ENCODE measurements at regions not wholly inside any gene's neighbourhood (a gene's known extent, or its start where the extent isn't known, plus 50 kb on each side); places are given as distances from the start of the nearest gene placed in this dataset.

GRCh38 chr4:96969455-96969854, 1129.6 kb downstream of the PDHA2 start:
- no peak overlapping the region for H3K9ac ChIP-seq (ENCODE audit: low read depth, low read length)
- H3K9me3 ChIP-seq (ENCODE audit: control insufficient read depth, insufficient read depth, low read length): no peaks in the 10 kb centered on the region; the same call in 1 of the 2 replicates
- no peaks in the 10 kb centered on the region for H3K36me3 ChIP-seq (ENCODE audit: insufficient read depth, low read length)
- H3K4me1 ChIP-seq (ENCODE audit: insufficient read depth, low read length): no peaks in the 10 kb centered on the region

- H3K9me3 ChIP-seq (ENCODE audit: control insufficient read depth, insufficient read depth, low read length): no peaks in the 10 kb centered on the region
- no peaks in the 10 kb centered on the region for H3K4me1 ChIP-seq (ENCODE audit: insufficient read depth, low read length)
- H3K36me3 ChIP-seq (ENCODE audit: insufficient read depth, low read length): no peaks in the 10 kb centered on the region
- no peak overlapping the region for H3K9ac ChIP-seq (ENCODE audit: low read depth, low read length)
Measured at GRCh38 chr4:96972920-96973319, 1133.0 kb downstream of the PDHA2 start.

GRCh38 chr4:96974295-96974694, 1134.4 kb downstream of the PDHA2 start:
- no peaks in the 10 kb centered on the region for H3K4me1 ChIP-seq (ENCODE audit: insufficient read depth, low read length)
- no peaks in the 10 kb centered on the region for H3K9me3 ChIP-seq (ENCODE audit: control insufficient read depth, insufficient read depth, low read length)
- H3K9ac ChIP-seq (ENCODE audit: low read depth, low read length): no peak overlapping the region
- no peaks in the 10 kb centered on the region for H3K36me3 ChIP-seq (ENCODE audit: insufficient read depth, low read length)

- Histone ChIP-seq H3K9me3 (ENCODE audit: control insufficient read depth, insufficient read depth, low read length) (no peaks in the 10 kb centered on the region), H3K36me3 (ENCODE audit: insufficient read depth, low read length) (no peaks in the 10 kb centered on the region), H3K4me1 (ENCODE audit: insufficient read depth, low read length) (no peaks in the 10 kb centered on the region), H3K9ac (ENCODE audit: low read depth, low read length) (no peak overlapping the region)
Measured at GRCh38 chr4:96983830-96984229, 1143.9 kb downstream of the PDHA2 start.

- Histone ChIP-seq H3K36me3 (ENCODE audit: insufficient read depth, low read length) (no peaks in the 10 kb centered on the region), H3K9me3 (ENCODE audit: control insufficient read depth, insufficient read depth, low read length) (peaks cover 3% of the 10 kb centered on the region; the same call in 1 of the 2 replicates), H3K4me1 (ENCODE audit: insufficient read depth, low read length) (no peaks in the 10 kb centered on the region), H3K9ac (ENCODE audit: low read depth, low read length) (no peak overlapping the region)
Measured at GRCh38 chr4:96986816-96987215, 1146.9 kb downstream of the PDHA2 start.

GRCh38 chr4:96991083-96991482, 1151.2 kb downstream of the PDHA2 start:
- no peaks in the 10 kb centered on the region for H3K36me3 ChIP-seq (ENCODE audit: insufficient read depth, low read length)
- H3K4me1 ChIP-seq (ENCODE audit: insufficient read depth, low read length): peaks cover 20% of the 10 kb centered on the region
- peaks cover 3% of the 10 kb centered on the region; the same call in 1 of the 2 replicates for H3K9me3 ChIP-seq (ENCODE audit: control insufficient read depth, insufficient read depth, low read length)
- H3K9ac ChIP-seq (ENCODE audit: low read depth, low read length): no peak overlapping the region

- Histone ChIP-seq H3K36me3 (ENCODE audit: insufficient read depth, low read length) (no peaks in the 10 kb centered on the region), H3K9me3 (ENCODE audit: control insufficient read depth, insufficient read depth, low read length) (peaks cover 3% of the 10 kb centered on the region; the same call in 1 of the 2 replicates), H3K4me1 (ENCODE audit: insufficient read depth, low read length) (peaks cover 20% of the 10 kb centered on the region), H3K9ac (ENCODE audit: low read depth, low read length) (no peak overlapping the region)
Measured at GRCh38 chr4:96992443-96992842, 1150.8 kb downstream of the STPG2 start.

DNA sequence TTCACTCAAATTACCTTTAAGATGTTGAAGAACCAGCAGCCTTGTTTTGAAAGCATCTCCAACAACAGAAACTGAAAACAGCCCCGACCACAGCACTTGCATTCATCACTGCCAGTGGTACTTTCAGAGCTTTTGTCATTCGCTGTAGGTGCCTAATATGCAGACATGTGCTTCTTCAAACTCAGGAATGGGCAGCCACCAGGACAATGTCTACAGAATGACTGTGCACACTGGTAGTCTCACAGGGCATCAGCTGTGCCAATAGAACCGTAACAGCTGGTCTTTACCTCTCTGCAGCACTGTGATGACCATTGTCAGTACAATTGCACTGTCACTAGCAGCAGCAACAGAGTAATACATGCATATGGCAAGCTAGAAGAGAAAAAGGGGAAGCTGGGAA, 1149.7 kb downstream of the STPG2 start:
- peaks cover 3% of the 10 kb centered on the region; the same call in 1 of the 2 replicates for H3K9me3 ChIP-seq (ENCODE audit: control insufficient read depth, insufficient read depth, low read length)
- H3K9ac ChIP-seq (ENCODE audit: low read depth, low read length): no peak overlapping the region
- H3K4me1 ChIP-seq (ENCODE audit: insufficient read depth, low read length): peaks cover 20% of the 10 kb centered on the region
- H3K36me3 ChIP-seq (ENCODE audit: insufficient read depth, low read length): no peaks in the 10 kb centered on the region

GRCh38 chr4:97003715-97004114, 1139.6 kb downstream of the STPG2 start:
- Histone ChIP-seq H3K4me1 (ENCODE audit: insufficient read depth, low read length) (no peaks in the 10 kb centered on the region), H3K36me3 (ENCODE audit: insufficient read depth, low read length) (no peaks in the 10 kb centered on the region), H3K9me3 (ENCODE audit: control insufficient read depth, insufficient read depth, low read length) (no peaks in the 10 kb centered on the region), H3K9ac (ENCODE audit: low read depth, low read length) (no peak overlapping the region)

GRCh38 chr4:97013309-97013708, 1130.0 kb downstream of the STPG2 start:
- no peak overlapping the region for H3K9ac ChIP-seq (ENCODE audit: low read depth, low read length)
- H3K9me3 ChIP-seq (ENCODE audit: control insufficient read depth, insufficient read depth, low read length): no peaks in the 10 kb centered on the region
- H3K36me3 ChIP-seq (ENCODE audit: insufficient read depth, low read length): no peaks in the 10 kb centered on the region
- H3K4me1 ChIP-seq (ENCODE audit: insufficient read depth, low read length): no peaks in the 10 kb centered on the region

DNA sequence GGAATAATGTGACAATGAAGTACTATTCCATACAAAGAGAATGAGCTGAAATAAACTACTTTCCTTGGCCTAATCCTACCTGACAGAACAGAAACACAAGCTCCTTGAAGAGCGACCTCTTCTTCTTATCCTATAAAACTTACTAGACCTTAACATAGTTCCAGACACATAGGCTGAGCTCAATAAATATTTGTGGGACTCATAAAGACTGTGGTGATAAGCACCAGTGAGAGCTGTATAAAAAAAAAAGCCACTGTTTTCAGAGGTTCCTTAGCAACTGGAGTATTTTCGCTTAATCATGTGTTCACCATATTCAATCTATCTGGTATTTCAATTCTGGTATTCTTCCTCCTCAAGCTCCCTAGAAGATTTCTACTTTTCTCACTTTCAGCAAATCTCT, 1129.6 kb downstream of the STPG2 start:
- no peaks in the 10 kb centered on the region for H3K36me3 ChIP-seq (ENCODE audit: insufficient read depth, low read length)
- H3K4me1 ChIP-seq (ENCODE audit: insufficient read depth, low read length): no peaks in the 10 kb centered on the region
- H3K9me3 ChIP-seq (ENCODE audit: control insufficient read depth, insufficient read depth, low read length): no peaks in the 10 kb centered on the region
- no peak overlapping the region for H3K9ac ChIP-seq (ENCODE audit: low read depth, low read length)

DNA sequence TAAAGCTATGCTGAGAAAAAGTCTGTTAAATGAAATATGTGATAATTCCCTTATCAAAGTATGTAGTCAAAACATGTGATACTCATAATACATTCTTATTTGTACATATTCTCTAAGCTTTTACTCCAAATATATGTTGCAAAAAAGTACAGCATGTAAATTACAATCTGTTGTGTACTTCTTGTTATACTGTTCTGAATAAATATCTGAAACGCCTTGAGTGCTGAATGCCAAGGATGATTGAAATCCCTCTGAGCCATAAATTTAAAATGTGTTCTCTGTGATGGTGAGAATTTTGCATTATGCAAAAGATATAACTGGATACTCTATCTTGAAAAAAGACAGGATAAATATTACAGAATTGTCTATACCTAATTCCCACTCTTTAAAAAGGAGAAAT, 1128.0 kb downstream of the STPG2 start:
- no peak overlapping the region for H3K9ac ChIP-seq (ENCODE audit: low read depth, low read length)
- no peaks in the 10 kb centered on the region for H3K4me1 ChIP-seq (ENCODE audit: insufficient read depth, low read length)
- no peaks in the 10 kb centered on the region for H3K36me3 ChIP-seq (ENCODE audit: insufficient read depth, low read length)
- no peaks in the 10 kb centered on the region for H3K9me3 ChIP-seq (ENCODE audit: control insufficient read depth, insufficient read depth, low read length)

DNA sequence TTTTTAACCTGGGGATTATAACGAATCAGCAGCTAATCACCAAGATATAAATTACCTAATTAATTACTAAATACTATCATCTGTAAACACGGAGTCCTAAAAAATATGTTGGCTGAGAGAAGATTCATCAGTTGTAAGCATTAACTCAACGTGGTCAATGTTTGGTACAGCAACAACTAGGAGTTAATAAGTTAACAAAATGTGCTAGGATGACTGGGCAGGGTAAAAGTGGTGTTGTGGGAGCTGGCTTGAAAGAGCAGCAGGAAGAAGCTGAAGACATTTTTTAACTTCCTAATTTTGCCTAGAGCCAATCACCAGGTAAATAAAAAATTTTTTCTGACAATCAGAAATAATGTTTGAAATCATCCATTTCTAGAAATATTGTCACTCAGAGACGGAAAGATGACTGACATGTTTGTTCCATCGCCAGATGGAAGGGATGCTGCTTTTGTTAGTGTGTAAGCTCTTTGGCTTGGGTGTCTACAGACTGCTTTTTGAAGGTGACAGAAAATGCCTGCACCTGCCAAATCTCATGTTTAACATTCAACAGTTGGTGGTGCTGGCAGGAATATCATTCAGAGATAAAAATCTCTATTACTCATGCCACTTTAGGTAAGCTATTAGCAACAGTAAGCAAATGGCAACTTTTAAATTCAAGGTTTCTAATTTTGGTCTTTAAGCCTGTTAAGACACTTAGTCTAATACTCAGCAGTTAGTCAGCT, 1126.9 kb downstream of the STPG2 start:
- no peaks in the 10 kb centered on the region for H3K4me1 ChIP-seq (ENCODE audit: insufficient read depth, low read length)
- no peaks in the 10 kb centered on the region for H3K36me3 ChIP-seq (ENCODE audit: insufficient read depth, low read length)
- no peak overlapping the region for H3K9ac ChIP-seq (ENCODE audit: low read depth, low read length)
- no peaks in the 10 kb centered on the region for H3K9me3 ChIP-seq (ENCODE audit: control insufficient read depth, insufficient read depth, low read length)

- H3K9me3 ChIP-seq (ENCODE audit: control insufficient read depth, insufficient read depth, low read length): no peaks in the 10 kb centered on the region
- no peak overlapping the region for H3K9ac ChIP-seq (ENCODE audit: low read depth, low read length)
- H3K4me1 ChIP-seq (ENCODE audit: insufficient read depth, low read length): no peaks in the 10 kb centered on the region
- no peaks in the 10 kb centered on the region for H3K36me3 ChIP-seq (ENCODE audit: insufficient read depth, low read length)
Measured at GRCh38 chr4:97027728-97028410, 1115.4 kb downstream of the STPG2 start.

DNA sequence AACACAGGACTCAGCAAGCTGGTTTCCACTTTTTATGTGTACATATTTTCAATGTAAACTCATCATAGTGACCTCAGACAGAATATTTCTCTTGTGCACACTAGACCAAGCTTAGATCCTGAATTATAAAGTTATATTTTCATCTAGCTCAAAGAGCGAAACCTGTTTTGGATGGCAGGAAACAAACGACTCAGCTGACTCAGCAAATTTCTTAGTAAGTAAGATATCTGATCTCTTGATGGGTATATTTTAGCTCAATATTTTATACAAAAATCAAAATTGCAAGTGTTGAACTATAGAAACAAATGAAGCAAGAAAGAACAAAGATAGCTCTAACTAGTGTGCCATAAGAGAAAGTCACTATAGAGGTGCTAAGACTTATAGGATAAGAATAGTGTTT, 1114.5 kb downstream of the STPG2 start:
- no peaks in the 10 kb centered on the region for H3K4me1 ChIP-seq (ENCODE audit: insufficient read depth, low read length)

More for the DNA sequence above, 1114.5 kb downstream of the STPG2 start:
- Histone ChIP-seq H3K9me3 (ENCODE audit: control insufficient read depth, insufficient read depth, low read length) (no peaks in the 10 kb centered on the region), H3K9ac (ENCODE audit: low read depth, low read length) (no peak overlapping the region), H3K36me3 (ENCODE audit: insufficient read depth, low read length) (no peaks in the 10 kb centered on the region)

Data from ES-I3 (cell line).